Thoracic aorta (tissue), 2 donors: ENCODE measurements at regions not wholly inside any gene's neighbourhood (a gene's known extent, or its start where the extent isn't known, plus 50 kb on each side); places are given as distances from the start of the nearest gene placed in this dataset.

ENCODE experiments used
- ATAC-seq: fragments of 150-250 bp; one replicate; pipeline ENCODE4 v1.8.0; 2017; ENCODE audit warnings: low read depth; ENCODE audit not compliant: insufficient number of reproducible peaks, low FRiP score
- DNase-seq: peaks from one replicate; pipeline ENCODE4 v3.0.0-alpha.2; 2020; ENCODE audit warnings: low spot score
- H3K27ac ChIP-seq, 2 donors: fragments of 200-600 bp; sonication (generic); 1 replicate in 1 of 2; 2 replicates in 1 of 2; pipeline ENCODE4 v1.5.1; 2016; ENCODE audit warnings: mild to moderate bottlenecking in 2 of 2, moderate library complexity in 2 of 2
- H3K27me3 ChIP-seq: fragments of 200-600 bp; sonication (generic); replicated peaks from 2 replicates; pipeline ENCODE4 v1.6.0; 2016; ENCODE audit warnings: mild to moderate bottlenecking; ENCODE audit not compliant: insufficient read depth
- H3K36me3 ChIP-seq: fragments of 200-600 bp; sonication (generic); one replicate; pipeline ENCODE4 v1.5.1; 2016
- H3K4me1 ChIP-seq, 2 donors: fragments of 200-600 bp; sonication (generic); 1 replicate in 1 of 2; 2 replicates in 1 of 2; pipeline versions ENCODE4 v1.5.1 to v1.6.0; 2016; ENCODE audit warnings: low read depth in 2 of 2, mild to moderate bottlenecking in 1 of 2; ENCODE audit not compliant: control insufficient read depth in 1 of 2
- H3K4me3 ChIP-seq: fragments of 200-600 bp; sonication (generic); 2 replicates; pipeline ENCODE4 v1.5.1; 2016; ENCODE audit warnings: mild to moderate bottlenecking
- H3K9me3 ChIP-seq: fragments of 200-600 bp; sonication (generic); 2 replicates; pipeline ENCODE4 v1.5.1; 2016
- CTCF ChIP-seq: fragments of 200-600 bp; sonication (generic); IDR thresholded peaks from one replicate; pipeline ENCODE4 v1.5.1; 2019; ENCODE audit warnings: antibody characterized with exemption

- Histone ChIP-seq H3K27ac (no peak overlapping the region), H3K36me3 (no peaks in the 10 kb centered on the region), H3K9me3 (no peaks in the 10 kb centered on the region), H3K4me3 (no peak overlapping the region), H3K27me3 (no peaks in the 10 kb centered on the region), H3K4me1 (no peaks in the 10 kb centered on the region)
- TF ChIP-seq CTCF: no peak
- ATAC-seq: no peak
- DNase-seq: no peak
These were observed 144.6 kb downstream of the ELOVL4 start for GRCh38 chr6:79802657-79803300.

GRCh38 chr6:79801362-79801761 is 146.0 kb downstream of the ELOVL4 start:
- Histone ChIP-seq H3K4me1 (no peaks in the 10 kb centered on the region), H3K36me3 (no peaks in the 10 kb centered on the region), H3K27me3 (no peaks in the 10 kb centered on the region), H3K27ac (no peak overlapping the region), H3K4me3 (no peak overlapping the region), H3K9me3 (no peaks in the 10 kb centered on the region)
- ATAC-seq: no peak
- no peak for DNase-seq
- no peak for TF ChIP-seq CTCF

GRCh38 chr6:79798841-79799240 is 148.5 kb downstream of the ELOVL4 start:
- H3K27me3 ChIP-seq: no peaks in the 10 kb centered on the region
- DNase-seq (no peak), ATAC-seq (no peak)
- H3K4me3 ChIP-seq: no peak overlapping the region
- TF ChIP-seq CTCF: no peak
- H3K4me1 ChIP-seq: no peaks in the 10 kb centered on the region
- no peaks in the 10 kb centered on the region for H3K36me3 ChIP-seq
- H3K27ac ChIP-seq: no peak overlapping the region
- no peaks in the 10 kb centered on the region for H3K9me3 ChIP-seq

- Histone ChIP-seq H3K36me3 (no peaks in the 10 kb centered on the region), H3K9me3 (no peaks in the 10 kb centered on the region), H3K27ac (no peak overlapping the region), H3K4me1 (no peaks in the 10 kb centered on the region), H3K4me3 (no peak overlapping the region), H3K27me3 (no peaks in the 10 kb centered on the region)
- no peak for DNase-seq
- no peak for ATAC-seq
- no peak for TF ChIP-seq CTCF
These were observed 149.4 kb downstream of the ELOVL4 start for GRCh38 chr6:79797912-79798311.

GRCh38 chr6:79797163-79797764 is 150.1 kb downstream of the ELOVL4 start:
- H3K36me3 ChIP-seq: no peaks in the 10 kb centered on the region
- H3K27ac ChIP-seq: no peak overlapping the region
- H3K9me3 ChIP-seq: no peaks in the 10 kb centered on the region
- H3K4me3 ChIP-seq: no peak overlapping the region
- no peak for TF ChIP-seq CTCF
- no peaks in the 10 kb centered on the region for H3K27me3 ChIP-seq
- no peaks in the 10 kb centered on the region for H3K4me1 ChIP-seq
- ATAC-seq (no peak), DNase-seq (no peak)
